ENCODE measurements at regions not wholly inside any gene's neighbourhood (a gene's known extent, or its start where the extent isn't known, plus 50 kb on each side); places are given as distances from the start of the nearest gene placed in this dataset.

GRCh38 chr15:35139822-35140221, 54.7 kb upstream of the NANOGP8 start:
- Mint-ChIP-seq H3K4me1 (no peaks in the 10 kb centered on the region), H3K9me3 (peaks cover 4% of the 10 kb centered on the region), H3K36me3 (ENCODE audit: low read depth) (no peaks in the 10 kb centered on the region), H3K4me3 (no peak overlapping the region), H3K27me3 (ENCODE audit: low read depth, poor library complexity) (no peaks in the 10 kb centered on the region), H3K27ac (no peak overlapping the region)
- TF ChIP-seq CTCF (IDR thresholded peaks at IDR 0.05) = no peak
- DNase-seq = no peak

- Mint-ChIP-seq H3K36me3 (ENCODE audit: low read depth) (no peaks in the 10 kb centered on the region), H3K27me3 (ENCODE audit: low read depth, poor library complexity) (no peaks in the 10 kb centered on the region), H3K9me3 (peaks cover 5% of the 10 kb centered on the region), H3K4me1 (no peaks in the 10 kb centered on the region), H3K4me3 (no peak overlapping the region), H3K27ac (no peak overlapping the region)
- TF ChIP-seq CTCF (IDR thresholded peaks at IDR 0.05) = no peak
- no peak for DNase-seq
Measured at GRCh38 chr15:35137190-35137574, 52.1 kb upstream of the NANOGP8 start.

- no peak for DNase-seq
- Mint-ChIP-seq H3K27me3 (ENCODE audit: low read depth, poor library complexity) (no peaks in the 10 kb centered on the region), H3K36me3 (ENCODE audit: low read depth) (no peaks in the 10 kb centered on the region), H3K9me3 (peaks cover 12% of the 10 kb centered on the region), H3K4me1 (no peaks in the 10 kb centered on the region), H3K4me3 (no peak overlapping the region), H3K27ac (no peak overlapping the region)
- TF ChIP-seq CTCF (IDR thresholded peaks at IDR 0.05) = no peak
Measured at GRCh38 chr15:35136321-35137189, 51.5 kb upstream of the NANOGP8 start.

Data from nephron progenitor cell (in vitro differentiated cells).